Hepatocyte (in vitro differentiated cells): ENCODE measurements at regions not wholly inside any gene's neighbourhood (a gene's known extent, or its start where the extent isn't known, plus 50 kb on each side); places are given as distances from the start of the nearest gene placed in this dataset.
A peak's percentile ranks its signal among the peaks of the same experiment; 100 is the strongest.
"Not testable (repeated sequence)": the region's sequence is repeated elsewhere in the genome, so short reads cannot be mapped to it uniquely, and the experiment has no call there.

ENCODE experiments used
- DNase-seq: peaks from one replicate; pipeline ENCODE4 v3.0.0-alpha.2; 2016; ENCODE audit warnings: low spot score
- H2AFZ ChIP-seq: fragments of 200-600 bp; sonication (generic); 2 replicates; pipeline ENCODE4 v1.6.0; 2016; ENCODE audit warnings: antibody characterized with exemption, mild to moderate bottlenecking
- H3K27ac ChIP-seq: fragments of 200-600 bp; sonication (generic); 2 replicates; pipeline ENCODE4 v1.5.1; 2016; ENCODE audit warnings: mild to moderate bottlenecking
- H3K27me3 ChIP-seq: fragments of 200-600 bp; sonication (generic); 2 replicates; pipeline ENCODE4 v1.6.1; 2016
- H3K36me3 ChIP-seq: fragments of 200-600 bp; sonication (generic); replicated peaks from 2 replicates; pipeline ENCODE4 v1.5.1; 2016; ENCODE audit warnings: low read depth; ENCODE audit not compliant: insufficient read depth
- H3K4me1 ChIP-seq: fragments of 200-600 bp; sonication (generic); 2 replicates; pipeline ENCODE4 v1.5.1; 2016; ENCODE audit warnings: mild to moderate bottlenecking, moderate library complexity; ENCODE audit not compliant: insufficient read depth
- H3K4me2 ChIP-seq: fragments of 200-600 bp; sonication (generic); 2 replicates; pipeline ENCODE4 v1.6.0; 2016
- H3K4me3 ChIP-seq: fragments of 200-600 bp; sonication (generic); 2 replicates; pipeline ENCODE4 v1.5.1; 2016; ENCODE audit warnings: mild to moderate bottlenecking
- H3K79me2 ChIP-seq: fragments of 200-600 bp; sonication (generic); 2 replicates; pipeline ENCODE4 v1.6.0; 2017; ENCODE audit warnings: mild to moderate bottlenecking
- H3K9me2 ChIP-seq: fragments of 200-600 bp; sonication (generic); replicated peaks from 2 replicates; pipeline ENCODE4 v1.6.0; 2017; ENCODE audit warnings: mild to moderate bottlenecking; ENCODE audit not compliant: insufficient read depth
- H3K9me3 ChIP-seq: fragments of 200-600 bp; sonication (generic); 2 replicates; pipeline ENCODE4 v1.5.1; 2016; ENCODE audit warnings: low read depth, mild to moderate bottlenecking
- H4K20me1 ChIP-seq: fragments of 200-600 bp; sonication (generic); 2 replicates; pipeline ENCODE4 v1.6.0; 2016; ENCODE audit warnings: mild to moderate bottlenecking; ENCODE audit not compliant: insufficient read depth, poor library complexity, severe bottlenecking
- EZH2 ChIP-seq: fragments of 200-600 bp; sonication (generic); IDR thresholded peaks from 2 replicates; pipeline ENCODE4 v1.6.1; 2016; ENCODE audit warnings: antibody characterized with exemption, mild to moderate bottlenecking, borderline replicate concordance
- EZH2phosphoT487 ChIP-seq: fragments of 200-600 bp; sonication (generic); IDR thresholded peaks from one replicate; pipeline ENCODE4 v1.6.1; 2018; ENCODE audit warnings: antibody characterized with exemption, mild to moderate bottlenecking, low read depth, moderate library complexity; ENCODE audit not compliant: unreplicated experiment, severe bottlenecking
- WGBS: methylation state at CpG from one replicate; pipeline ENCODE4 v1.1.6; 2016; ENCODE audit warnings: low lambda C conversion rate; ENCODE audit errors: missing lambda C conversion rate; 5-methylcytosine and 5-hydroxymethylcytosine counted together
- TF ChIP-seq, protein P1 (sequence below): fragments of 200-600 bp; sonication (generic); IDR thresholded peaks from 2 replicates; pipeline ENCODE4 v1.5.1; 2016; ENCODE audit warnings: antibody characterized with exemption, mild to moderate bottlenecking; ENCODE audit not compliant: poor library complexity

DNA sequence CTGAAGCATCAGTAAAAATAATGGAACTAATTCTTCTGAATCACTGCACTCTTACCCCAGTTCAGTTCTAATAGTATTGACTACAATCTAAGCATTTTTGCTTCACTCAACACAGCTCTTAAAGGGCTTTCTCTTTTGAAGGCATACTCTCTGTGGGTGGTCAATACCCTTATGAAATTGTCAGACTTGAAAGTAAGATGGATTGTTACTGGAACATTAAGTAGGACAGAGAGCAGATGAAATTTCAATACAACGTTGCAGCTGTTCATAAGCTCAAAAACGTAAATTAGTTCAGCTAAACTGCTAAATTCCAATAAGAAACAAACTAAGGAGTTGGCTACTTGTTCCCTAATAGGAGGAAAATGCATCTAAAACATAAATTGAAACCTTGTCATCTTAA lies 352.3 kb upstream of the TENM3 start:
- Histone ChIP-seq H3K4me2 (no peak overlapping the region), H3K9me3 (no peaks in the 10 kb centered on the region), H3K9me2 (no peaks in the 10 kb centered on the region), H3K4me1 (no peaks in the 10 kb centered on the region), H3K4me3 (no peak overlapping the region), H2AFZ (no peak overlapping the region), H4K20me1 (no peaks in the 10 kb centered on the region), H3K27me3 (no peaks in the 10 kb centered on the region), H3K27ac (no peak overlapping the region), H3K36me3 (no peaks in the 10 kb centered on the region), H3K79me2 (no peaks in the 10 kb centered on the region)
- 58% methylated on average over 2 of the region's 2 CpGs for WGBS
- no peak for TF ChIP-seq EZH2phosphoT487
- no peak for TF ChIP-seq EZH2
- TF ChIP-seq, protein P1, sequence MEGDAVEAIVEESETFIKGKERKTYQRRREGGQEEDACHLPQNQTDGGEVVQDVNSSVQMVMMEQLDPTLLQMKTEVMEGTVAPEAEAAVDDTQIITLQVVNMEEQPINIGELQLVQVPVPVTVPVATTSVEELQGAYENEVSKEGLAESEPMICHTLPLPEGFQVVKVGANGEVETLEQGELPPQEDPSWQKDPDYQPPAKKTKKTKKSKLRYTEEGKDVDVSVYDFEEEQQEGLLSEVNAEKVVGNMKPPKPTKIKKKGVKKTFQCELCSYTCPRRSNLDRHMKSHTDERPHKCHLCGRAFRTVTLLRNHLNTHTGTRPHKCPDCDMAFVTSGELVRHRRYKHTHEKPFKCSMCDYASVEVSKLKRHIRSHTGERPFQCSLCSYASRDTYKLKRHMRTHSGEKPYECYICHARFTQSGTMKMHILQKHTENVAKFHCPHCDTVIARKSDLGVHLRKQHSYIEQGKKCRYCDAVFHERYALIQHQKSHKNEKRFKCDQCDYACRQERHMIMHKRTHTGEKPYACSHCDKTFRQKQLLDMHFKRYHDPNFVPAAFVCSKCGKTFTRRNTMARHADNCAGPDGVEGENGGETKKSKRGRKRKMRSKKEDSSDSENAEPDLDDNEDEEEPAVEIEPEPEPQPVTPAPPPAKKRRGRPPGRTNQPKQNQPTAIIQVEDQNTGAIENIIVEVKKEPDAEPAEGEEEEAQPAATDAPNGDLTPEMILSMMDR = no peak
- no peak for DNase-seq

DNA sequence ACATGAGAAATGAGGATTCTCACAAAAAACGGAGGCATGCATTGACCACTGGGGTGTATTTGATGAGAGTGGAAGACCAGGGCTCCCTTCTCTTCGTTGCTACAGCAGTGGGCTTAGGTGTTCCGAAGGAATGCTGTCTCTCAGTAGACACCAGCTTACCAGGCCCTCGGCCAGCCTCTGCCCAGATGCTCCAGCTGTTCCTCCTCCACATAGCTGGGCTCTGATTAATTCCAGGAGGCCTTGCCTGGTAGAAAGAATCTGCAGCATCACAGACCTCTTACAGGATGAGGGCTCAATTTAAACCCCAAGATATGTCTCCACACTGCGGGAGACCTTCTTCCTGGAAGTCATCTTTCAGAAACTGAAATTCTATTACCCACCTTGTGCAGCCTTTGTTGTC lies 346.6 kb upstream of the TENM3 start:
- no peak overlapping the region for H3K4me2 ChIP-seq
- no peaks in the 10 kb centered on the region for H3K27me3 ChIP-seq
- no peaks in the 10 kb centered on the region for H3K36me3 ChIP-seq
- no peak overlapping the region for H3K4me3 ChIP-seq
- no peaks in the 10 kb centered on the region for H4K20me1 ChIP-seq
- no peaks in the 10 kb centered on the region for H3K9me2 ChIP-seq
- no peaks in the 10 kb centered on the region for H3K4me1 ChIP-seq
- H2AFZ ChIP-seq = no peak overlapping the region
- peak; percentile 10 for DNase-seq
- H3K27ac ChIP-seq = no peak overlapping the region
- no peaks in the 10 kb centered on the region for H3K79me2 ChIP-seq
- no peaks in the 10 kb centered on the region for H3K9me3 ChIP-seq
- TF ChIP-seq, protein P1 = no peak
- TF ChIP-seq EZH2 = no peak
- no peak for TF ChIP-seq EZH2phosphoT487
- WGBS = 67% methylated on average over 5 of the region's 5 CpGs

DNA sequence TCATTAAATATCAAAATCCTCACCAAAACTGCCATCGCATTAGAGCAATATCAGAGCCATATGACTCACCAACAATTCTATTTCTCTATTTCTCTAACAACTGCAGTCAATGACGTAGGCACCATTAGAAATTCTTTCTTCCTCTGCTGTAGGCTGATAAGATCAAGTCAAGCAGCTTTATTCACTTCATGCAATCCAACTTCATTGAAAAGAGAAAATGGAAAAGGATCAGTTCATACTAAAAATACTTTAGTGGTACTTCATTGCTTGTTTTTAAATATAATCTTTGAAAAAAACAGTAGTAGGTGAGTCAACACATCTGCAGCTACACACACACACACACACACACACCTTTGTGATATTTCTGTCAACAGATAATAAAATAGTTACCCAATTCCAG lies 345.3 kb upstream of the TENM3 start:
- peak; percentile 21 for DNase-seq
- H3K4me1 ChIP-seq = no peaks in the 10 kb centered on the region
- TF ChIP-seq, protein P1 = no peak
- TF ChIP-seq EZH2 = no peak
- no peak for TF ChIP-seq EZH2phosphoT487
- no peak overlapping the region for H3K4me3 ChIP-seq
- no peaks in the 10 kb centered on the region for H3K79me2 ChIP-seq
- H2AFZ ChIP-seq = no peak overlapping the region
- H3K27me3 ChIP-seq = no peaks in the 10 kb centered on the region
- no peak overlapping the region for H3K4me2 ChIP-seq
- H3K27ac ChIP-seq = no peak overlapping the region
- no peaks in the 10 kb centered on the region for H4K20me1 ChIP-seq
- no peaks in the 10 kb centered on the region for H3K9me2 ChIP-seq
- 65% methylated on average over 2 of the region's 2 CpGs for WGBS
- H3K36me3 ChIP-seq = no peaks in the 10 kb centered on the region
- H3K9me3 ChIP-seq = no peaks in the 10 kb centered on the region

DNA sequence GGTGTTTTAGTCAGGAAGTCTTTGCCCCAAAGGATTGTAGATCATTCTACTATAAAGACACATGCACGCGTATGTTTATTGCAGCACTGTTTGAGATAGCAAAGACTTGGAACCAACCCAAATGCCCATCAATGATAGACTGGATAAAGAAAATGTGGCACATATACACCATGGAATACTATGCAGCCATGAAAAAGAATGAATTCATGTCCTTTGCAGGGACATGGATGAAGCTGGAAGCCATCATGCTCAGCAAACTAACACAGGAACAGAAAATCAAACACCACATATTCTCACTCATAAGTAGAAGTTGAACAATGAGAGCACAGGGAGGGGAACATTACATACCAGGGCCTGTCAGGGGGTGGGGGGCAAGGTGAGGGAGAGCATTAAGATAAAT lies 340.8 kb upstream of the TENM3 start:
- H3K4me3 ChIP-seq, DNase-seq, H3K27me3 ChIP-seq, H3K79me2 ChIP-seq, H2AFZ ChIP-seq, H3K4me2 ChIP-seq, H3K9me3 ChIP-seq, H3K9me2 ChIP-seq, H3K4me1 ChIP-seq, H3K36me3 ChIP-seq, H4K20me1 ChIP-seq, H3K27ac ChIP-seq: not testable (repeated sequence)
- 90% methylated on average over 2 of the region's 2 CpGs for WGBS
